IgD-negative memory B cell (primary cell): ENCODE measurements at regions not wholly inside any gene's neighbourhood (a gene's known extent, or its start where the extent isn't known, plus 50 kb on each side); places are given as distances from the start of the nearest gene placed in this dataset.
"Not testable (repeated sequence)": the region's sequence is repeated elsewhere in the genome, so short reads cannot be mapped to it uniquely, and the experiment has no call there.

ENCODE experiments used
- H3K27ac Mint-ChIP-seq, 3 donors: one replicate each; pipeline ENCODE4 v1.8.0; 2020 to 2022; ENCODE audit warnings: mild to moderate bottlenecking in 3 of 3, mixed read lengths in 3 of 3, moderate library complexity in 1 of 3
- H3K27me3 Mint-ChIP-seq: one replicate; pipeline ENCODE4 v1.8.0; 2021; ENCODE audit warnings: mixed read lengths
- H3K36me3 Mint-ChIP-seq: one replicate; pipeline ENCODE4 v1.8.0; 2020; ENCODE audit warnings: mild to moderate bottlenecking, mixed read lengths
- H3K4me1 Mint-ChIP-seq, 3 donors: one replicate each; pipeline ENCODE4 v1.8.0; 2020 to 2022; ENCODE audit warnings: mixed read lengths in 3 of 3, mild to moderate bottlenecking in 1 of 3
- H3K4me3 Mint-ChIP-seq, 4 donors: one replicate each; pipeline ENCODE4 v1.8.0; 2020 to 2022; ENCODE audit warnings: mild to moderate bottlenecking in 4 of 4, mixed read lengths in 4 of 4, moderate library complexity in 3 of 4
- H3K9me3 Mint-ChIP-seq, 3 donors: one replicate each; pipeline ENCODE4 v1.8.0; 2020 to 2021; ENCODE audit warnings: mixed read lengths in 3 of 3, mild to moderate bottlenecking in 1 of 3

- Mint-ChIP-seq H3K9me3 (no peaks in the 10 kb centered on the region), H3K27me3 (peaks cover 2% of the 10 kb centered on the region), H3K4me3 (no peak overlapping the region), H3K36me3 (no peaks in the 10 kb centered on the region), H3K4me1 (peaks cover 1 to 7% (median 5%) of the 10 kb centered on the region in 3 donors), H3K27ac (no peak overlapping the region)
Observed at GRCh38 chr2:236354973-236355595, 90.9 kb upstream of the ASB18 start.

- no peak overlapping the region for H3K27ac Mint-ChIP-seq
- peaks cover 1 to 7% (median 5%) of the 10 kb centered on the region in 3 donors for H3K4me1 Mint-ChIP-seq
- no peak overlapping the region for H3K4me3 Mint-ChIP-seq
- peaks cover 4% of the 10 kb centered on the region for H3K27me3 Mint-ChIP-seq
- no peaks in the 10 kb centered on the region for H3K36me3 Mint-ChIP-seq
- H3K9me3 Mint-ChIP-seq = no peaks in the 10 kb centered on the region
Observed at GRCh38 chr2:236355911-236356310, 91.7 kb upstream of the ASB18 start.

- H3K27ac Mint-ChIP-seq, H3K9me3 Mint-ChIP-seq, H3K36me3 Mint-ChIP-seq, H3K4me1 Mint-ChIP-seq, H3K27me3 Mint-ChIP-seq, H3K4me3 Mint-ChIP-seq: not testable (repeated sequence)
Observed at GRCh38 chr2:236356321-236356720, 92.1 kb upstream of the ASB18 start.

GRCh38 chr2:236358482-236358881, 94.3 kb upstream of the ASB18 start:
- not testable (repeated sequence) for H3K27me3 Mint-ChIP-seq, H3K4me3 Mint-ChIP-seq, H3K36me3 Mint-ChIP-seq, H3K9me3 Mint-ChIP-seq, H3K4me1 Mint-ChIP-seq, H3K27ac Mint-ChIP-seq

GRCh38 chr2:236359426-236360045, 95.3 kb upstream of the ASB18 start:
- H3K27ac Mint-ChIP-seq = no peak overlapping the region
- no peaks in the 10 kb centered on the region for H3K36me3 Mint-ChIP-seq
- H3K4me1 Mint-ChIP-seq = peaks cover 0 to 1% (median 0%) of the 10 kb centered on the region in 3 donors
- no peaks in the 10 kb centered on the region for H3K9me3 Mint-ChIP-seq
- peaks cover 12% of the 10 kb centered on the region for H3K27me3 Mint-ChIP-seq
- H3K4me3 Mint-ChIP-seq = no peak overlapping the region

- H3K4me1 Mint-ChIP-seq = peaks cover 0 to 6% (median 5%) of the 10 kb centered on the region in 3 donors
- no peak overlapping the region for H3K4me3 Mint-ChIP-seq
- H3K27me3 Mint-ChIP-seq = peaks cover 19% of the 10 kb centered on the region
- no peaks in the 10 kb centered on the region for H3K9me3 Mint-ChIP-seq
- no peak overlapping the region for H3K27ac Mint-ChIP-seq
- H3K36me3 Mint-ChIP-seq = no peaks in the 10 kb centered on the region
Observed at GRCh38 chr2:236360496-236360895, 96.3 kb upstream of the ASB18 start.

GRCh38 chr2:236363711-236364277, 99.6 kb upstream of the ASB18 start:
- peak overlapping the region in 1 of 4 donors; percentile 55 for H3K4me3 Mint-ChIP-seq

GRCh38 chr2:236365258-236366048, 101.2 kb upstream of the ASB18 start:
- peaks cover 14 to 23% (median 17%) of the 10 kb centered on the region in 3 donors for H3K4me1 Mint-ChIP-seq
- peaks cover 53% of the 10 kb centered on the region for H3K27me3 Mint-ChIP-seq
- peak overlapping the region in 1 of 3 donors; percentile 76 for H3K27ac Mint-ChIP-seq

More at GRCh38 chr2:236363711-236364277, 99.6 kb upstream of the ASB18 start:
- no peaks in the 10 kb centered on the region for H3K9me3 Mint-ChIP-seq
- H3K4me1 Mint-ChIP-seq = peaks cover 14 to 23% (median 17%) of the 10 kb centered on the region in 3 donors
- no peaks in the 10 kb centered on the region for H3K36me3 Mint-ChIP-seq
- no peak overlapping the region for H3K27ac Mint-ChIP-seq
- peaks cover 40% of the 10 kb centered on the region for H3K27me3 Mint-ChIP-seq

GRCh38 chr2:236366049-236366387, 101.8 kb upstream of the ASB18 start:
- Mint-ChIP-seq H3K4me3 (peak overlapping the region in 3 of 4 donors; percentile 65 to 88 (median 80)), H3K27ac (peak overlapping the region in 1 of 3 donors; percentile 63), H3K27me3 (peaks cover 54% of the 10 kb centered on the region)

More at GRCh38 chr2:236365258-236366048, 101.2 kb upstream of the ASB18 start:
- Mint-ChIP-seq H3K36me3 (no peaks in the 10 kb centered on the region), H3K9me3 (no peaks in the 10 kb centered on the region), H3K4me3 (peak overlapping the region in 2 of 4 donors; percentile 80 to 88)

GRCh38 chr2:236366397-236366796, 102.2 kb upstream of the ASB18 start:
- Mint-ChIP-seq H3K36me3 (no peaks in the 10 kb centered on the region), H3K4me1 (peaks cover 14 to 23% (median 17%) of the 10 kb centered on the region in 3 donors), H3K9me3 (no peaks in the 10 kb centered on the region), H3K27ac (no peak overlapping the region), H3K4me3 (peak overlapping the region in 3 of 4 donors; percentile 65 to 88 (median 80)), H3K27me3 (peaks cover 55% of the 10 kb centered on the region)

More at GRCh38 chr2:236366049-236366387, 101.8 kb upstream of the ASB18 start:
- no peaks in the 10 kb centered on the region for H3K9me3 Mint-ChIP-seq
- no peaks in the 10 kb centered on the region for H3K36me3 Mint-ChIP-seq
- peaks cover 14 to 23% (median 17%) of the 10 kb centered on the region in 3 donors for H3K4me1 Mint-ChIP-seq

- Mint-ChIP-seq H3K4me1 (peaks cover 14 to 23% (median 17%) of the 10 kb centered on the region in 3 donors), H3K4me3 (peak overlapping the region in 1 of 4 donors; percentile 67), H3K9me3 (no peaks in the 10 kb centered on the region), H3K36me3 (no peaks in the 10 kb centered on the region), H3K27me3 (peaks cover 55% of the 10 kb centered on the region), H3K27ac (peak overlapping the region in 1 of 3 donors; percentile 41)
Observed at GRCh38 chr2:236367506-236368289, 103.5 kb upstream of the ASB18 start.

- Mint-ChIP-seq H3K36me3 (no peaks in the 10 kb centered on the region), H3K27me3 (peaks cover 53% of the 10 kb centered on the region), H3K4me3 (no peak overlapping the region), H3K4me1 (peaks cover 11 to 22% (median 17%) of the 10 kb centered on the region in 3 donors), H3K9me3 (no peaks in the 10 kb centered on the region), H3K27ac (no peak overlapping the region)
Observed at GRCh38 chr2:236369661-236370062, 105.5 kb upstream of the ASB18 start.

GRCh38 chr2:236370847-236371409, 106.7 kb upstream of the ASB18 start:
- Mint-ChIP-seq H3K4me3 (no peak overlapping the region), H3K27ac (no peak overlapping the region), H3K4me1 (peaks cover 6 to 14% (median 13%) of the 10 kb centered on the region in 3 donors), H3K9me3 (no peaks in the 10 kb centered on the region), H3K36me3 (no peaks in the 10 kb centered on the region), H3K27me3 (peaks cover 43% of the 10 kb centered on the region)

GRCh38 chr2:236375973-236376476, 111.8 kb upstream of the ASB18 start:
- H3K4me1 Mint-ChIP-seq = no peaks in the 10 kb centered on the region
- H3K36me3 Mint-ChIP-seq = no peaks in the 10 kb centered on the region
- peaks cover 0 to 4% (median 1%) of the 10 kb centered on the region in 3 donors for H3K9me3 Mint-ChIP-seq
- H3K4me3 Mint-ChIP-seq = no peak overlapping the region
- peaks cover 13% of the 10 kb centered on the region for H3K27me3 Mint-ChIP-seq
- H3K27ac Mint-ChIP-seq = no peak overlapping the region
